Activated T-cell treated with anti-CD3 and anti-CD28 coated beads, Interleukin-2, amount 50 U/mL, for 24 hours (primary cell): ENCODE measurements at regions not wholly inside any gene's neighbourhood (a gene's known extent, or its start where the extent isn't known, plus 50 kb on each side); places are given as distances from the start of the nearest gene placed in this dataset.
"Not testable (repeated sequence)": the region's sequence is repeated elsewhere in the genome, so short reads cannot be mapped to it uniquely, and the experiment has no call there.

Experiments
- DNase-seq: peaks from one replicate; pipeline ENCODE4 v3.0.0-alpha.2; 2020
- H3K27ac Mint-ChIP-seq: 2 replicates; pipeline ENCODE4 v1.8.0; 2020; ENCODE audit warnings: mild to moderate bottlenecking, mixed read lengths
- H3K27me3 Mint-ChIP-seq: 2 replicates; pipeline ENCODE4 v1.8.0; 2020; ENCODE audit warnings: mixed read lengths
- H3K36me3 Mint-ChIP-seq: 2 replicates; pipeline ENCODE4 v1.8.0; 2020; ENCODE audit warnings: low read depth, mixed read lengths
- H3K4me1 Mint-ChIP-seq: 2 replicates; pipeline ENCODE4 v1.8.0; 2020; ENCODE audit warnings: low read depth, mixed read lengths
- H3K4me3 Mint-ChIP-seq: 2 replicates; pipeline ENCODE4 v1.8.0; 2020; ENCODE audit warnings: mild to moderate bottlenecking, moderate library complexity, mixed read lengths
- H3K9me3 Mint-ChIP-seq: 2 replicates; pipeline ENCODE4 v1.8.0; 2020; ENCODE audit warnings: mixed read lengths

GRCh38 chr2:105515581-105516415, 116.9 kb upstream of the FHL2 start:
- no peaks in the 10 kb centered on the region for H3K4me1 Mint-ChIP-seq
- H3K36me3 Mint-ChIP-seq = no peaks in the 10 kb centered on the region
- DNase-seq = no peak
- H3K27ac Mint-ChIP-seq = no peak overlapping the region
- H3K27me3 Mint-ChIP-seq = peaks cover 3% of the 10 kb centered on the region
- no peaks in the 10 kb centered on the region for H3K9me3 Mint-ChIP-seq
- H3K4me3 Mint-ChIP-seq = no peak overlapping the region

GRCh38 chr2:105514576-105514975, 115.7 kb upstream of the FHL2 start:
- no peaks in the 10 kb centered on the region for H3K9me3 Mint-ChIP-seq
- H3K27ac Mint-ChIP-seq = no peak overlapping the region
- DNase-seq = no peak
- no peaks in the 10 kb centered on the region for H3K36me3 Mint-ChIP-seq
- H3K4me1 Mint-ChIP-seq = no peaks in the 10 kb centered on the region
- peaks cover 3% of the 10 kb centered on the region for H3K27me3 Mint-ChIP-seq
- H3K4me3 Mint-ChIP-seq = no peak overlapping the region

- Mint-ChIP-seq H3K4me1 (no peaks in the 10 kb centered on the region), H3K27me3 (peaks cover 3% of the 10 kb centered on the region), H3K4me3 (no peak overlapping the region), H3K36me3 (no peaks in the 10 kb centered on the region), H3K9me3 (no peaks in the 10 kb centered on the region), H3K27ac (no peak overlapping the region)
- DNase-seq = no peak
Measured at GRCh38 chr2:105510761-105511528, 112.1 kb upstream of the FHL2 start.

GRCh38 chr2:105509269-105510086, 110.6 kb upstream of the FHL2 start:
- no peaks in the 10 kb centered on the region for H3K27me3 Mint-ChIP-seq
- DNase-seq = no peak
- no peak overlapping the region for H3K27ac Mint-ChIP-seq
- H3K9me3 Mint-ChIP-seq = no peaks in the 10 kb centered on the region
- no peak overlapping the region for H3K4me3 Mint-ChIP-seq
- no peaks in the 10 kb centered on the region for H3K4me1 Mint-ChIP-seq
- no peaks in the 10 kb centered on the region for H3K36me3 Mint-ChIP-seq

DNA sequence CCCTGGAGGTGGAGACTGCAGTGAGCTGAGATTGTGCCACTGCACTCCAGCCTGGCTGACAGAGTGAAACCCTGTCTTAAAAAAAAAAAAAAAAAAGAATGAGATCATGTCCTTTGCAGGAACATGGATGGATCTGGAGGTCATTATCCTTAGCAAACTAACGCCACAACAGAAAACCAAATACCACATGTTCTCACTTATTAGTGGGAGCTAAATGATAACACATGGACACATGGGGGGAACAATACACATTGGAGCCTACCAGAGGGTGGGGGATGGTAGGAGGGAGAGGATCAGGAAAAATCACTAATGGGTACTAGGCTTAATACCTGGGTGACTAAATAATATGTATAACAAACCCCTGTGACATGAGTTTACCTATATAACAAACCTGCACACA, 108.0 kb upstream of the FHL2 start:
- H3K27ac Mint-ChIP-seq, H3K9me3 Mint-ChIP-seq, DNase-seq, H3K4me3 Mint-ChIP-seq, H3K36me3 Mint-ChIP-seq, H3K27me3 Mint-ChIP-seq, H3K4me1 Mint-ChIP-seq: not testable (repeated sequence)

DNA sequence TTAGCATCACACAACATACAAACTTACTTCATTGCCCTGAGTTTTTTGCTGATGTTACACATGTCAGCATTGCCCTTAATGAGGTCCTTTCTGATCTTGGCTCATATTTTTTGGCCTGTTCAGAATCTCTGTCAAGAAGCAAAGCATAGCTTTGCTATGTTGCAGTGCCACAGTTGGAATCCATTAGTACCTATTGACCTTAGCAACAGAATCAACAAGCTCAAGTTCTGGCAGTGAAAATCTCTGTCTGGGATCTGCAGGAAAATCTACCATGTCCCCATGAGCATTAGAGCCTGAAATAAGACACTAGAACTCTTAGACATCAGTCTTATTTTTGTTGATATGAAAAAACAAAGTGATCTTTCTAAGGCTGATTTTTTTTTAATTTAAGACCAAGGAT, 105.6 kb upstream of the FHL2 start:
- H3K36me3 Mint-ChIP-seq = no peaks in the 10 kb centered on the region
- no peaks in the 10 kb centered on the region for H3K4me1 Mint-ChIP-seq
- no peak overlapping the region for H3K4me3 Mint-ChIP-seq

DNA sequence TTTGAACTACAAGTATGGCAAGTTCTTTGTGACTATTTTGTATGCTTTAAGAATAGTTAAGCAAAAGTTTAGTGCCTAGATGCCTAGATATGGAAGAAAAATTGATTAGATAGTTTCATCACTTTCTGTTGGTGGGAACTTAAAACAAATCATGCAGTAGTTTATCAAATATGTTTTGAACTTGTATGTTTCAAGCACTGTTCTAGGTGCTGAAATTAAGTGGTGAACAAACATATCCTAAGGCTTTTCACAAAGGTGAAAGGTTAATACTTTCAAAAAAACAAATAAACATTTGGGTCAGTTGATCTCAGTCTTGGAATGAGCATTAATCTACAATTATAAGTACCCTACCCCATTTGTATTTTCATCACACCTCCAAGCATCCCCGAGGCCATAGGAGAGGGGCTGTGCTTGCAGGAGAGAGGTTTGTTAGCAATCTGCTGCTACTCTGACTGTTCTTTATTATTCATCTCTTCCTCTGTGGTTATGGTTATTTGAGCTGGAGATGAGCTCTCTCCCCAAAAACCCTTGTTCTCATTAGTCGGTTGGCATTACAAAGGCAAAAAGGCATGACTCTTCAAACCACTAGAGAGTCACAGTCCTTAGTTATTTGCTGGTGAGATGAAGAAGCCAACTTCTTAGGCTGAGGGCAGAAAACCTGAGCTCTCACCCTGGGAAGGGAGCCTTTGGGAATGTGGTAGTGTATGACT, 103.9 kb upstream of the FHL2 start:
- no peaks in the 10 kb centered on the region for H3K4me1 Mint-ChIP-seq
- no peaks in the 10 kb centered on the region for H3K36me3 Mint-ChIP-seq
- no peaks in the 10 kb centered on the region for H3K9me3 Mint-ChIP-seq
- no peak overlapping the region for H3K4me3 Mint-ChIP-seq
- H3K27me3 Mint-ChIP-seq = peaks cover 10% of the 10 kb centered on the region
- no peak for DNase-seq
- no peak overlapping the region for H3K27ac Mint-ChIP-seq

More for the DNA sequence above, 105.6 kb upstream of the FHL2 start:
- H3K27me3 Mint-ChIP-seq = peaks cover 1% of the 10 kb centered on the region
- no peak overlapping the region for H3K27ac Mint-ChIP-seq
- no peaks in the 10 kb centered on the region for H3K9me3 Mint-ChIP-seq
- no peak for DNase-seq

DNA sequence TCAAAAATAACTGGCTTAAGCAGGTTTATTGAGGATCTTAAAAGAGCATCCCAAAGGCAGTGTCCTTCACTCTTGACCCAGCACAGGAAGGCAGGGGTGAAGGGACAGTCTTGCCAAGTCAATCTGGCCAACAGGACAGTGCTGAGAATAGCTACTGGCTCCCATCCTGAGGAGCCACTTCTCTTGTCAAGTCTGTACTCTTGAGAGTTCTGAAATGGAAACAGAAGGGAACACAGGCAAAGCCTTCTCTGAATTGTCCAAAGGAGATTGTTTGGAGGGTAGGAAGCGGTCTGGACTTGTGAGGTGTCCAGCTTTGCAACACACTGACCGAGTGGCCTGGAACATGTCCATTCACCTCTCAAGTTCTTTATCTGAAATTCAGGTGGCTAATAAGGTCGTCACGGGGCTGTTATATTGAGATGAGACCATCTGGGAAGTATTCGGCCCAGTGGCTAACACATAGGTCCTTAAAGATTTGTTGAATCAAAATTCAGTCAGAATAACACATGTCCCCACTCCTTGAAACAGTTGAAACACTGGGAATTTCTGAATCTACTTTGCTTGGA, 99.5 kb upstream of the FHL2 start:
- peaks cover 25% of the 10 kb centered on the region for H3K27me3 Mint-ChIP-seq
- no peaks in the 10 kb centered on the region for H3K4me1 Mint-ChIP-seq
- H3K9me3 Mint-ChIP-seq = peaks cover 2% of the 10 kb centered on the region
- no peak for DNase-seq
- H3K4me3 Mint-ChIP-seq = no peak overlapping the region
- H3K36me3 Mint-ChIP-seq = no peaks in the 10 kb centered on the region
- no peak overlapping the region for H3K27ac Mint-ChIP-seq

DNA sequence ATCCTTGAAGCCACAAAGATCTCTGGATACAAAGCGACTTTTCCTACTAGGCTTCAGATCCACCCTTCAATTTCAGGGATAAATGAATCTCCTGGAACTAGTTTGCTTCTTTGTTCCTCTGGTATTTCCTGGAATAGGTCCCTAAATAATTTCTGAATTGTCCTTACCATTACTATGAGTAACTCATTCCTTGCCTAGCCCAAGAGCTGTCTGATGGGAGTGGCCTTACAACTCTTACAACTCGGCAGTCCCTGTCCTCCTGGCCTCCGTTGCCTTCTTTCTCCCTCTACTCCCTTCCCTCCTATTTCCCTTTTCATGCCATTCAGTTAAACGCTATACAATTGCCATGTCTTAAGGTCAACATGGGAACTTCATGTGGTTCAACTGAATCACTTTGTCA, 98.2 kb upstream of the FHL2 start:
- Mint-ChIP-seq H3K4me1 (no peaks in the 10 kb centered on the region), H3K27ac (no peak overlapping the region), H3K27me3 (peaks cover 29% of the 10 kb centered on the region), H3K9me3 (peaks cover 13% of the 10 kb centered on the region), H3K4me3 (no peak overlapping the region), H3K36me3 (no peaks in the 10 kb centered on the region)
- DNase-seq = no peak

DNA sequence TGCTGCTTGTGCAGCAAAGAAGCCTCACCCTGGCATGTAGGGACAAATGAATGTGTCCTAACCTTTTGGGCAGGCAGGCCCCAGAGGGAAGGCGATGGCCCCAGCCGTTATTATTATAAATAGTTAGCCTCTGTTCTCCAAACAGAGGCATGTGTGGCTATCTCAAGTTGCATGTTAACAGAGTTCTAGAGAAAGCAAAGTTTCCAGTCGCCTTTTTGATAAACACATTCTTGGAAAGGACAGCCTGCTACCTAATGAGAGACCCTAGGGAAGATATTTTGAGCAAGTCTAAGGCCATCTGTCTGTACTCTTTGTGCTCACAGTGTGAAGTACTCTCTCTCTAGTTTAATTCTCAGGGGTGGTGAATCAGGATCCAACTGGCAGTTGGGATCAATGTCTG, 97.4 kb upstream of the FHL2 start:
- Mint-ChIP-seq H3K4me3 (no peak overlapping the region), H3K27ac (no peak overlapping the region), H3K4me1 (no peaks in the 10 kb centered on the region), H3K36me3 (no peaks in the 10 kb centered on the region), H3K9me3 (peaks cover 13% of the 10 kb centered on the region), H3K27me3 (peaks cover 29% of the 10 kb centered on the region)
- no peak for DNase-seq

GRCh38 chr2:105494683-105495425, 96.0 kb upstream of the FHL2 start:
- Mint-ChIP-seq H3K9me3 (peaks cover 13% of the 10 kb centered on the region), H3K27me3 (peaks cover 29% of the 10 kb centered on the region), H3K4me1 (no peaks in the 10 kb centered on the region), H3K4me3 (no peak overlapping the region), H3K27ac (no peak overlapping the region), H3K36me3 (no peaks in the 10 kb centered on the region)
- DNase-seq = no peak

DNA sequence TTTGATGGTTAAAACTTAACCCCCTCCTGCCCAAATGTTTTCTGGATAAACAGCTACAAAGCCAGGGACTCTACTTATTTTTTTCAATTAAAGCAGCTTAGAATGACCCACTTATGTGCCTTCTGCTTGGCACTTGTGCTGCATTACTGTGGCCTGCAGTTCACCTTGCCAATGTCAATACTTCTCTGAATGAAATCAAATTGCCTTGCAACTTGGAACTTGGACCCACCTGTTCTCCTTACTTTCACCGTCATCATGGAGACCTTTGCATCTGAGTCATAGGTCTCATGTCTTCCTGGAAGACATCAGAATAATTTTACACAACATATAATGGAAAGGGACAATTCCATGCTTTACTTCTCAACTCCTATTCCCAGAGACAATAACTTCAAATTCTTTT, 92.1 kb upstream of the FHL2 start:
- H3K27ac Mint-ChIP-seq = no peak overlapping the region
- DNase-seq = no peak
- no peaks in the 10 kb centered on the region for H3K4me1 Mint-ChIP-seq
- no peak overlapping the region for H3K4me3 Mint-ChIP-seq
- H3K36me3 Mint-ChIP-seq = no peaks in the 10 kb centered on the region
- H3K9me3 Mint-ChIP-seq = peaks cover 13% of the 10 kb centered on the region
- peaks cover 11% of the 10 kb centered on the region for H3K27me3 Mint-ChIP-seq

- DNase-seq = no peak
- H3K9me3 Mint-ChIP-seq = peaks cover 13% of the 10 kb centered on the region
- H3K27me3 Mint-ChIP-seq = peaks cover 11% of the 10 kb centered on the region
- no peak overlapping the region for H3K4me3 Mint-ChIP-seq
- no peaks in the 10 kb centered on the region for H3K4me1 Mint-ChIP-seq
- H3K27ac Mint-ChIP-seq = no peak overlapping the region
- no peaks in the 10 kb centered on the region for H3K36me3 Mint-ChIP-seq
Measured at GRCh38 chr2:105490204-105490603, 91.4 kb upstream of the FHL2 start.
